ENCODE measurements at regions not wholly inside any gene's neighbourhood (a gene's known extent, or its start where the extent isn't known, plus 50 kb on each side); places are given as distances from the start of the nearest gene placed in this dataset.

GRCh38 chr20:12022126-12022525, 104.4 kb downstream of the BTBD3 start:
- DNase-seq (ENCODE audit: low read depth), result no peak

- DNase-seq (ENCODE audit: low read depth), result no peak
These were observed 105.6 kb downstream of the BTBD3 start for GRCh38 chr20:12023194-12023795.

DNA sequence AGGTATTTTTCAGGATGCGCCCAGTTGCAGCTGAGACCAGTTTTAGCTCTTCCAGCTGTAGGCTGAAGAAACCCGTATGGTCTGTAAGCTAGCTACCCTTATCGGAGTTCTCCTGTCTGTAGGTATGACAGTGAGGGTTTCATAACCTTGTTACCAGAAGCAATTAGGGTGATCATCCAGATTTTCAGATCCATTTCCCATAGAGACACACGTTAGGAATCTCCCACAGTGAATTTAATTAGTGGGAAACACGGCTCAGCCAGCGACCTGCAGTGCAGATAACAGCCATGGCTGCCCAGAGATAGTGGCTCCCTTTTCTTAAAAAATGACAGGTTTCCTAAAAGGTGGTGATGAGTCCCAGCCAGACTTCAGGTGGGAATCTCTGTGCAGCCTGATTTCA, 111.1 kb downstream of the BTBD3 start:
- no peak for DNase-seq (ENCODE audit: low read depth)

GRCh38 chr20:12030470-12030869, 112.8 kb downstream of the BTBD3 start:
- no peak for DNase-seq (ENCODE audit: low read depth)

GRCh38 chr20:12036142-12036541, 118.4 kb downstream of the BTBD3 start:
- DNase-seq (ENCODE audit: low read depth), result no peak

GRCh38 chr20:12037521-12037920, 119.8 kb downstream of the BTBD3 start:
- no peak for DNase-seq (ENCODE audit: low read depth)

DNA sequence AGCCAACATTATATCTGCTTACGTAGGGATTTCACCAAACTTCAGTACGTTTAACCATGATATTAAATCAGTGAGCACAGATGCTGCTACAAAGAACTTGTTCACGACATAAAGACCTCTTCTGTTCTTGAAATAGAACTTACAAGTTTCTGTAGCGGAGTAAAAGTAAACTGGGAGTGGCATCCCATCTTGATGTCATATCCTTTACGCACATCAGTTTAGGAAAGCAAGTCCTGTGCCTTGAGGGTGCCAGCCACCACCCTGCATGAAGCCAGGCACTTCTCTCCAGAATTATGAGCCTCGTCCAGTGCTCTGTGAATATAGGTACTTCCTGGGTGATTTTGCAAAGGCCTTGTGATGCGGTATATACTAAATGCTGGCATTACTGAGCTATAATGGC, 122.6 kb downstream of the BTBD3 start:
- DNase-seq (ENCODE audit: low read depth), result no peak

GRCh38 chr20:12044969-12045368, 127.3 kb downstream of the BTBD3 start:
- DNase-seq (ENCODE audit: low read depth), result no peak

GRCh38 chr20:12047838-12048432, 130.2 kb downstream of the BTBD3 start:
- DNase-seq (ENCODE audit: low read depth), result peak; percentile 69

DNA sequence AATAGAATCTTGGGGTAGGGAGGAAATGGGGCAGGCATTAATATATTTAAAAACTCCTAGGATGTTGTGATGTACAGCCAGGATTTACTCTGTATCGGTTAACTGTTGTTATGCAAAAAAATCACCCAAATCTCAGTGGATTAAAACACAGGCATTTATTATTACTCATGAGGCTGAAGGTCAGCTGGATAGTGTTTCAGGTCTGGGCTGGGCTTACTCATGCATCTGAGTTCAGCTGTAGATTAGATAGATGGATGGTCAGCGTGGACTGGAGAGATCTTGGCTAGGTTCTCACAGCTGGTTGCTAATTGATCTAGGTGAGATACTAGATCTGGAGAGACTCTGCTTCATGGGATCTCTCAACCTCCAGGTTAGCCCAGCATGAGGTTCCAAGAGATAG, 131.4 kb downstream of the BTBD3 start:
- peak; percentile 95 for DNase-seq (ENCODE audit: low read depth)

- peak; percentile 96 for DNase-seq (ENCODE audit: low read depth)
These were observed 133.8 kb downstream of the BTBD3 start for GRCh38 chr20:12051206-12052163.

DNA sequence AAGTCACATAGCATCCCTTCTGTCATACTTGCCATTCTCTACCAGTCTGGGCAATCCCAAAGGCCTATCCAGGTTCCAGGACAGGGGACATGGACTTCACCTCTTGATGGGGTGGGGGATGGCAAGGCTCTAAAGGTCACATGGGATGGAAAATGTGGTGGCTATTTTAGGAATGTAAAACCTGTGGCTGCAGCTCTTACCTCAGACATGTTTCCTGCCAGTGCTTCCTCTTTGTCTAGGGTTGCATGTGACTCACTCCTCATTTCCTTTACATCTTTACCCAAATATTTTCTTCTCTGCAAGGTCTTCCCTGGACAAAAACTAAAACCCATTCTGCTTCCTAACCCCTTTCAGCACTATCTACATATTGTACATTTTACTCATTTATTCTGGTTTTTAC, 135.7 kb downstream of the BTBD3 start:
- peak; percentile 64 for DNase-seq (ENCODE audit: low read depth)

DNA sequence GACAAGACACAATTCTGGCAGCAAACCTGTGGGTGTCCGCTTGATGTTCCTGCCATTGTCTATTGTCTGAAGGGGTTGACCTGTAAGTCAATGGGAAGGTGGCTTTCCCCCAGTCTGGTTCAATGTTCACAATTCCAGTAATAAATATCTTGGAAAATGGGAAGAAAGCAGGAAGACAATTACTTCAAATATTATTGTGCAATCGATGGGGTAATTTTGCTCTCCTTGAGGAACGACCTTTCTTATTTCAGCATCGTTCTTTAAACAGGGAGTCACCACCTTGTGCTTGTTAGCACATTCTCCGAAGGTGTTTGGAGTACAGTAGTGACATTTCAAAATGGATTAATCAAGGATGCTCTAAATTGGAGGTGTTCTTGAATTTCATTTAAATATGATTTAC, 136.9 kb downstream of the BTBD3 start:
- DNase-seq (ENCODE audit: low read depth), result no peak

DNA sequence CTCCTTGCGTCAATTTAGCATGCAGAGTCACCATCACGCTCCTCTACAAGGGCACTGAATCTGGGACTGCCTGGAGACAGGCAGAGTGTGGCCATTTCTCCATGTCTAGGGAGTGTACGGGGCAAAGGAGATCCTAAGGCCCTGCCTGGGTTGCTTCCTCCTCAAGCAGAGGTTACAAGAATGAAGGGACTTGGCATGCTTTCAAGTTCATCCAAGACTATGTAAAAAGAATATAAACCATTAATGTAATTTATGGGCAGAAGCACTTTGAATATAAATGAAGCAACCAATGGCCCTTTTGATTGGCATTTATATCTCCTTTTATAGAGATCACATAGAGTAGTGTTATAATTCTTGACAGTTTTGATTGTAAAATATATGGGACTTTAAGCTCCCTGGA, 137.5 kb downstream of the BTBD3 start:
- no peak for DNase-seq (ENCODE audit: low read depth)

DNA sequence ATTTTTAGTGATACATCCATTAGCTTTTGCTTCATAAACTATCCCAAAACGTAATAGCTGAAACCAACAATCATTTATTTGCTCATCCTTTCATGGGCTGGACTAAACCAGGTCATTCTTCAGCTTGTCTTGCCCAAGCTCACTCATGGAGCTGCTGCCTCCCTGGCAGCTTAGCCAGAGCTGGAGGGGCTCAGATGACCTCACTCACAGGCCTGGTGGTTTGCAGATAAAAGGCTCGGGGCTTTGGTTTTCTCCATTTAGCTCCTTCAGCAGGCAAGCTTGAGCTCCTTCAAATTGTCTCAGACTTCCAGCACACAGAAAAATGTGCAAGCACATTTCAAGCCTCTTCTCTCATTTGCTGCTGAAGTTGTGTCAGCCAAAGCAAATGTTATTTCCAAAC, 139.1 kb downstream of the BTBD3 start:
- peak; percentile 87 for DNase-seq (ENCODE audit: low read depth)

- no peak for DNase-seq (ENCODE audit: low read depth)
These were observed 140.1 kb downstream of the BTBD3 start for GRCh38 chr20:12057778-12058177.

DNA sequence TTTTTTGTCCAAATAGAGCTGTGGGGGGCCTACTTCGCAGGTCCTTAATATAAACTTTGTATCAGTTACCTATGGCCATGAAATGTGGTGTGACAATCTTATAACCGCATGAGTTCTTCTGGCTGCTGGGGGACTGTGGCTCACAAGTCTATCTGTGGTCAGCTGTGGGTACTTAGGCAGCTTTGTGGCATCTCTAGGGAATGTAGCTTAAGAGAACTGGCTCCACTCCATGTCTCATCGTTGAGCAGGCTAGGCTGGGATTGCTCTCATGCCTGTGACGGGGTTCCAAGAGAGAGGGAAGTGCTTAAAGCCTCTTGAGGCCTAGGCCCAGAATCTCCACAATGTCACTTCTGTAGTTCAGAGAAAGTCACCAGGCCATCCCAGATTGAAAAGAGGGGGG, 140.5 kb downstream of the BTBD3 start:
- DNase-seq (ENCODE audit: low read depth), result peak; percentile 76

GRCh38 chr20:12061466-12061865, 143.8 kb downstream of the BTBD3 start:
- peak; percentile 84 for DNase-seq (ENCODE audit: low read depth)

- no peak for DNase-seq (ENCODE audit: low read depth)
These were observed 145.5 kb downstream of the BTBD3 start for GRCh38 chr20:12063106-12063684.

- no peak for DNase-seq (ENCODE audit: low read depth)
These were observed 146.8 kb downstream of the BTBD3 start for GRCh38 chr20:12064540-12064939.

- peak; percentile 40 for DNase-seq (ENCODE audit: low read depth)
These were observed 150.0 kb downstream of the BTBD3 start for GRCh38 chr20:12067686-12068085.

GRCh38 chr20:12068121-12068520, 150.4 kb downstream of the BTBD3 start:
- DNase-seq (ENCODE audit: low read depth), result peak; percentile 72

DNA sequence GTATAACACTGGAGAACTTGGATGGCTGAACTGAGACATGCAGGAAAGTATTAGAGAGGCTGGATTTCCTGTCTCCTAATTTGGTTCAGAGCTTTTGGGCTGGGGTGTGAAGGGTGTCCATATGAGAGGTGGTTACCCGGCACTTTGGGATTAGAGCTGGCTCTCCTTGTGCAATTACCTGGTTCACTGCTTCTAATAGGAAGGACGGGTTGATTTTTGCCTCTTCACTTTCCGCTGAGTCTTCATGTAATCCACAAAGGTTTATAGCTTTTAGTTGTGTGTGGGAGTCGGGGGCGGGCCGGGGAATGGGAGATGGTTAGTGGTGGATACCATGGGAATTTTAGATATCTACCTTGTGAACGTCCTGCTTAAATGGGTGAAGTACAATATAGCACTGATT, 151.5 kb downstream of the BTBD3 start:
- no peak for DNase-seq (ENCODE audit: low read depth)

All from amniotic epithelial cell (primary cell).